GM12874 (cell line): ENCODE measurements at regions not wholly inside any gene's neighbourhood (a gene's known extent, or its start where the extent isn't known, plus 50 kb on each side); places are given as distances from the start of the nearest gene placed in this dataset.

Source experiments
- TF ChIP-seq, protein P1 (sequence below): IDR thresholded peaks from 2 replicates; pipeline ENCODE4 v1.5.1; 2011; ENCODE audit warnings: low read depth, mild to moderate bottlenecking, control low read depth, low read length, moderate library complexity; ENCODE audit not compliant: insufficient read depth

DNA sequence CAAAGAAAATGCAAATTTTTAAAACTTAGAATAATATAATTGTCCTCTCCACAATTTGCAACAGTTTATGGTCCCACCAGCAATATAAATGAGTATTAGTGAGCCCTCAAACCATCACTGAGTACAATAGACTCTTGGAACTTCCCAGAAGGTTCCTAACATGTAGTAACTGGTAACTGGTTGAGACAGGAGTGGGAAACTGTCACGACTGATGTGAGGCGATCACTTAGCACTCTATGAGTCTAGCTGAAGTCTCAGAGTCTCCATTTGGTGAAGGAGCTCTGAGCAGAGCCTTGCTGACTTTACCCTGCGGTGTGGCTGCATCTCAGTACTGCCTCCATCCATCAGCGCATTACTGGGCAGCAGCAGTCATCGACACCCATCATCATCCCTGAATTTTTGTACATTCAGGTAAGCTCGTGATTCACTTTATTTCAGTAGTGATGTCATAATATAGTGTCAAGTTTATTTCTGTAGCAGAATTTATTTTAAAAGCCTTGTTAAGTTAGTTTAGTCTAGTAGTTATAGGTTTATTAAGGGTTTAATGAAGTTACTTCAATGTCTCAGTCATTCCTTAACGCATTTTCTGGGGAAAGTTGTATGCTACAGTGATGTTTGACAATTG lies 76.6 kb upstream of the ABCA1 start:
- TF ChIP-seq, protein P1, sequence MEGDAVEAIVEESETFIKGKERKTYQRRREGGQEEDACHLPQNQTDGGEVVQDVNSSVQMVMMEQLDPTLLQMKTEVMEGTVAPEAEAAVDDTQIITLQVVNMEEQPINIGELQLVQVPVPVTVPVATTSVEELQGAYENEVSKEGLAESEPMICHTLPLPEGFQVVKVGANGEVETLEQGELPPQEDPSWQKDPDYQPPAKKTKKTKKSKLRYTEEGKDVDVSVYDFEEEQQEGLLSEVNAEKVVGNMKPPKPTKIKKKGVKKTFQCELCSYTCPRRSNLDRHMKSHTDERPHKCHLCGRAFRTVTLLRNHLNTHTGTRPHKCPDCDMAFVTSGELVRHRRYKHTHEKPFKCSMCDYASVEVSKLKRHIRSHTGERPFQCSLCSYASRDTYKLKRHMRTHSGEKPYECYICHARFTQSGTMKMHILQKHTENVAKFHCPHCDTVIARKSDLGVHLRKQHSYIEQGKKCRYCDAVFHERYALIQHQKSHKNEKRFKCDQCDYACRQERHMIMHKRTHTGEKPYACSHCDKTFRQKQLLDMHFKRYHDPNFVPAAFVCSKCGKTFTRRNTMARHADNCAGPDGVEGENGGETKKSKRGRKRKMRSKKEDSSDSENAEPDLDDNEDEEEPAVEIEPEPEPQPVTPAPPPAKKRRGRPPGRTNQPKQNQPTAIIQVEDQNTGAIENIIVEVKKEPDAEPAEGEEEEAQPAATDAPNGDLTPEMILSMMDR = no peak

DNA sequence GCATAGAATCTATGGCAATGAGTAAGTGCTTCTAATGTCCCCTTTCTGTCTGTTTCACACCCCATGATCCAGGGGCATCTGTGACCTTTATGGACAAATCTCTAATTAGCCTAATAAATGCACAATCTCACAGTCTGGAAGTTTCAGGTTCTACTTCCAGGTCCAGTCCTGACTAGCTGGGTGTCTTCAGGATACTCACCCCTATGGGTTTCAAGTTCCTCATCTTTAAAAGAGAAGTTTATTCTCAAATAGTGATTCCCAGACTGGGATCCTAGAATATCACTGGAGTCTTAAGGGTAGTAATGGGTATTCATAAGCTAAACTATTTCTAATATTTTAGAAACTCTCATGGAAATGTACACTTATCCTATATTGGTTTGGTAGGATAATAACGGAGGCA lies 77.2 kb upstream of the ABCA1 start:
- TF ChIP-seq, protein P1 = no peak

DNA sequence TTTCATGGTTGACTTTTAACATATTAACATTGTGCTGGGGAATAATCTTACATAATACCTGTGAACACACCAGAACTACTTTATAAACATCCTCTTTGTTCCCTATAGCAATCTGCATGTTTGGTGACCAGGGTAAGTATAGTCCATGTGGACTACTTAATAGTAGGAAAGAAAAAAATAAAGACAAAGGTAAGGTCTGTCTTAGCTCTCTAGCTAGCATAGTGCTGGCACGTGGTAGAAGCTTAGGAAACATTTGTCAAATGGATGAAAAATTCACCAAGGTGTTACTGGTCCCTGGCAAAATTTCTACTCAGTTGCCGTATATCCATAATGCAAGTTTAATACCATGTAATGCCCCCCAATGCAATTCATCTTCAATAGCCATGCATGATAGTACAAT lies 78.6 kb upstream of the ABCA1 start:
- TF ChIP-seq, protein P1 = no peak

DNA sequence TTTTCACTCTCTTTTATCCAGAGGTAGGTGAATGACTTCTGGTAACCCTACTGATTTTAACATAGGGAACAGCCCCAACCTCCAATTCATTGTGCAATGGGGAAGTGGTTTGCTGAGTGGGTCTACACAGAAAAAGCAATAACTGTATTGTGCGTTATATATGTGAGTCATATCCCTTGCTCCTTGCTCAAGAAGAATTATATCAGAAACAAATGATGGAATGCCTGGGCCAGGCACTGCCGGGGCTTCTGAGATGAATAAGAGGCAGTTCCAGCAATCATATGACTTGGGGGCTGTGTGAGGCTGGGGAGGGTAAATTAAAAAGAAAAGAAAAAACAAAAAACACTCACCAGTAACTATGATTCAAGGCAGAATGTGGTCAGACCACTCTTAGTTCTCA lies 79.2 kb upstream of the ABCA1 start:
- TF ChIP-seq, protein P1 = no peak

DNA sequence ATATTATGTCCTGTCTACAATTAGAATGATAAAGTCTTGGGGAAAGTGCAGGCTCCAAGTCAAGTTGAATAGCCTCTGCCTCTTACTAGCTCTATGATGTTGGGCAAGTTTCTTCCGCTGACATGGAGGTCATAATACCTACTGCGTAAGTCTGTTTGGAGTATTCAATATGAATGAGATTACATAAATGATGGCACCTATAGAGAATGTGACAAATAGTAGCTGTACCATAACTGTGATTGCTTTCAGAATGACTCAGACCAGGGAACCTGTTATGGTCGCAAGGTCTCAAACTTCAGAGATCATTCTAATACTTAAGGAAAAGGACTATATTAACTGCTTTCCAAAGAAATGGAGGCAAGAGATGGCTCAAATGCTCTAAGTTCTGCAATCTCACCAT lies 94.0 kb upstream of the ABCA1 start:
- TF ChIP-seq, protein P1 = no peak

DNA sequence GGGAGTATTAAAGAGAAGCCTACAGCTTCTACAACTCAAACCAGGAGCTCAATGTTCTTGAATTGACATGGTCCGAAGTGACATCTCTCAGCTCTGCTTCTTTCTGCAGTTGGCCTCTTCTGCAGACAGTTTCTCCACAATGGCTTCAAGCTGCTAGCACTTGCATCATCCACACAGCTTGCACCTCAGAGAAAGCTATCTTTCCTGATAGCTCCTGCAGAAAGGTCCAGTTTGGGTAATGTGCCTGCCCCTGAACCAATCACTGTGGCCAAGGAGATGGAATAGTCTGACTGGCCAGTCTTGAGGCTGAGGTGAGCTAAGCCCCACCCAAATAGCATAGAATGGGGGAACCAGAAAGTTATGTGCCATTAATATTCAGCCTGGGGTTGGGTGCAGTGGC lies 95.8 kb upstream of the ABCA1 start:
- TF ChIP-seq, protein P1 = no peak

DNA sequence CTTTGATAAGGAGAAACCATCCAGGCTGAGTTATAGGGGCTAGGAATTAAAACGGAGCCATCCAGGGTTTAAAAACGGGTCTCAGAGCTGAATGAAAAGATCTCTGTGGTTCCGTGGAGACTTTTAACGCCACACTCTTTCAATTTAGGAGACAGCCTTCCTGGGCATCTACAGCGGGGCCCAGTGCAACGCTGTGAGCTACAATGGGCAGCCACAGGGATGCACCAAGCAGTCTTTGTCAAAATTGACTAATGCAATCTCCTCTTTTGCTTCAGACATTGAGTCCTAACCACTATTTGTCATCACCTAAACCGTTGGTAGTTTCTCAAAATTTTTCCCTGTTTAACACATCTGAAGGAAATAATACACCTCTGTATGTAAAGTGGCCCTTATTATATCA lies 96.6 kb upstream of the ABCA1 start:
- TF ChIP-seq, protein P1 = no peak
